AG09309 (cell line): ENCODE measurements at regions not wholly inside any gene's neighbourhood (a gene's known extent, or its start where the extent isn't known, plus 50 kb on each side); places are given as distances from the start of the nearest gene placed in this dataset.

Experiments
- DNase-seq: peaks from one replicate; pipeline ENCODE4 v3.0.0-alpha.2; 2010; ENCODE audit warnings: low read depth
- H3K4me3 ChIP-seq: 2 replicates; pipeline ENCODE4 v1.5.1; 2011; ENCODE audit warnings: mild to moderate bottlenecking, low read depth, low read length, moderate library complexity; ENCODE audit not compliant: control insufficient read depth
- TF ChIP-seq, protein P1 (sequence below): IDR thresholded peaks from 2 replicates; pipeline ENCODE4 v1.5.1; 2011; ENCODE audit warnings: mild to moderate bottlenecking, low read depth, low read length, inconsistent platforms; ENCODE audit not compliant: insufficient read depth, control insufficient read depth; ENCODE audit errors: missing control alignments

DNA sequence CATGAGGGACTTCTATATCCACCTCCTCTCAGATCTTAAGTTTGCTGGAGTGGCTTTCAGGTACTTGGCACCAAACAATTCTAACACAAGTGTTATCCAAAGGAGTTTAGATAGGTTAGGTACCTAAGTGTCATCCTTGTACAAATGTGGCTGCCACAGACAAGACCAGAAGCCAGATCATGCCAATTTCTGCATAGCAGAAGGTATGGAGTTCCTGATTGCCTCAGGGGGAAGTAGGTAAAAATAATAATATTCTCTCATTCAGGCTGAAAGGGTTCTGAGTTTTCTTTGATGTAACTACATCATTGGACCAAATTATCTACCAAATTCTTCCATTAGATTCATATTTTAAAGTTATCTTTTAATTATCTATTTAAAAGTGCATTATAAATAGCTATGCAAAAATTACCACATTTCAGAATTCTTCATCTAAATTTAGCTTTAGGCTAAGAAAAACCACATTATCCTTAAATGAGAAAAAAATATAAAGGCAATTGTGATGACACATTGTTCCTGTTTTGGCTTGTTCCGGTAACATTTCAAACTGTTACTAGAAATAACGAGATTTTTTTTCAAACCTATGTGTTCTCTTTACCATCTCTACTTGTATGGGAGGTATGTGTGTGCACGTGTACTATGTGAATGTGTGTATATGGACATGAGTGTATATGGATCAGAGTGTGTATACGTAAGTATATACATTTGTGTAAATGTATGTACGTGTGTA, 66.2 kb upstream of the POU2AF2 start:
- no peak for DNase-seq
- H3K4me3 ChIP-seq = no peak overlapping the region
- TF ChIP-seq, protein P1, sequence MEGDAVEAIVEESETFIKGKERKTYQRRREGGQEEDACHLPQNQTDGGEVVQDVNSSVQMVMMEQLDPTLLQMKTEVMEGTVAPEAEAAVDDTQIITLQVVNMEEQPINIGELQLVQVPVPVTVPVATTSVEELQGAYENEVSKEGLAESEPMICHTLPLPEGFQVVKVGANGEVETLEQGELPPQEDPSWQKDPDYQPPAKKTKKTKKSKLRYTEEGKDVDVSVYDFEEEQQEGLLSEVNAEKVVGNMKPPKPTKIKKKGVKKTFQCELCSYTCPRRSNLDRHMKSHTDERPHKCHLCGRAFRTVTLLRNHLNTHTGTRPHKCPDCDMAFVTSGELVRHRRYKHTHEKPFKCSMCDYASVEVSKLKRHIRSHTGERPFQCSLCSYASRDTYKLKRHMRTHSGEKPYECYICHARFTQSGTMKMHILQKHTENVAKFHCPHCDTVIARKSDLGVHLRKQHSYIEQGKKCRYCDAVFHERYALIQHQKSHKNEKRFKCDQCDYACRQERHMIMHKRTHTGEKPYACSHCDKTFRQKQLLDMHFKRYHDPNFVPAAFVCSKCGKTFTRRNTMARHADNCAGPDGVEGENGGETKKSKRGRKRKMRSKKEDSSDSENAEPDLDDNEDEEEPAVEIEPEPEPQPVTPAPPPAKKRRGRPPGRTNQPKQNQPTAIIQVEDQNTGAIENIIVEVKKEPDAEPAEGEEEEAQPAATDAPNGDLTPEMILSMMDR = no peak

DNA sequence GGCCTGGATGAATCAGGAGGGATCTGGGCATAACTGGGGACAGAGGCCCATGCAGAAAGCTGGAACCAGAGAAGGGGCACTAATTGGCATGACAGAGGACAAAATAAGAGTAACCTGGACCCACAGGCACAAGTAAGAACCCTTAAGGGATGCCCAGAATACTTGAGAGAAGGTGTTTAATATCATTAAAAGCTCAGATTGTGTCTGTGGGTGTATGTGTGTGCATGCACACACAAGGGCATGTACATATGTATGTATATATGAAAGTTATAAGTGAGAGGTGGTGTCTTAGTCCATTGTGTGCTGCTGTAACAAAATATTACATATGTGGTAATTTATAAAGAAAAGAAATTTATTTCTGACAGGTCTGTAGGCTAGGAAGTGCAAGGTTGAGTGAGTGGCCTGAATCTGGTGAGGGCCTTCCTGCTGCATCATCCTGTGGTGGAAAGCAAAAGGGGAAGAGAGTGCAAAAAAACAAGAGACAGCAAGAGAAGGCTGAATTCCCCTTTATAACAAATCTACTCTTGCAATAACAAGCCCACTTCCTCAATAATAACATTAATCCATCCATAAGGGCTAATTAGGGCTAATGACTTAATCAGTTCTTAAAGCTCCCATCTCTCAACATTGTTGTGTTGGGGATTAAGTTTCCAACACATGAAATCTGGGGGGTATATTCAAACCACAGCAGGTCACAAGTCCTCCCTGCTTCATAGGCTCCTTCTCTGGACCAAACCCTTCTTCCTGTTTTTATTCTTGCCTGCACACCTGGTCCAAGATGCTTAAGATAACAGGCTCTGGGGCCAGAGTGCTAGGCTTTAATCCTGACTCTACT, 68.3 kb upstream of the POU2AF2 start:
- TF ChIP-seq, protein P1 = no peak
- DNase-seq = no peak
- H3K4me3 ChIP-seq = no peak overlapping the region

DNA sequence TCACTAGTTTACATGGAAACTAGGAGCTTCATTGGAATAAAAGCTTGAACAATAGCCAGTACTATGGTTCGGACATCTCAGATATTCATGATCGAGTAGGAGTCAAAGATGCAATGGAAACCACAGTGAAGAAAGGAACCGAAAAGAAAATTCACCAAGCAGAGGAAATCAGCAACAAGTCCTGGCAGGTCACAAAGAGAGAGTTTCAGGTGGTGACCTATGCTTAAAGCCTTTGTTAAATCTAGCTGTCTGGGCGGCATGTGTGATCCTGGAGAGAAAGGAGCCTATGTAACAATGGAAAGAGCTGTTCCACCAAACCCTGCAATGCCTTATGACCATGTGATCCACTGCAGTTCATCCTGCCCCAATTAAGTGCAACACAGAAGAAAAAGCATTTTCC, 68.9 kb upstream of the POU2AF2 start:
- H3K4me3 ChIP-seq = no peak overlapping the region
- no peak for DNase-seq
- TF ChIP-seq, protein P1 = no peak

DNA sequence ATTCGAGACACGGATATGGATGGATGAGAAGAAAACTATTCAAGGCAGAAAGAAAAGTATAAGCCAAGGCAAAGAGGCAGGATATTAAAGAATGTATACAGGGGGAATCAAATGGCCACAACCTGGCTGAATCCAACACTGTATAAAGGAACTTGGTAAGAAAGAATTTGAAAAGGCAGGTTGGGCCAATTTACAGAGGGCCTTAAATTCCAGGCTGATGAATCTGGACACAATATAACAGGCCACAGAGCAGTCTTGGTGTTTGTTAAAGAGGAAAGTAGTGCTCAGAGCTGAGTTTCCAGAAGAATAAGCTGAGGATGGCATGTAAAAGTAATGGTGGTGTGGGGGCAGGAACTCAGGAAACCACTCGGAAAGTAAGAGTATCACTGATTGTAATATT, 72.3 kb upstream of the POU2AF2 start:
- H3K4me3 ChIP-seq = no peak overlapping the region
- no peak for DNase-seq
- TF ChIP-seq, protein P1 = no peak

DNA sequence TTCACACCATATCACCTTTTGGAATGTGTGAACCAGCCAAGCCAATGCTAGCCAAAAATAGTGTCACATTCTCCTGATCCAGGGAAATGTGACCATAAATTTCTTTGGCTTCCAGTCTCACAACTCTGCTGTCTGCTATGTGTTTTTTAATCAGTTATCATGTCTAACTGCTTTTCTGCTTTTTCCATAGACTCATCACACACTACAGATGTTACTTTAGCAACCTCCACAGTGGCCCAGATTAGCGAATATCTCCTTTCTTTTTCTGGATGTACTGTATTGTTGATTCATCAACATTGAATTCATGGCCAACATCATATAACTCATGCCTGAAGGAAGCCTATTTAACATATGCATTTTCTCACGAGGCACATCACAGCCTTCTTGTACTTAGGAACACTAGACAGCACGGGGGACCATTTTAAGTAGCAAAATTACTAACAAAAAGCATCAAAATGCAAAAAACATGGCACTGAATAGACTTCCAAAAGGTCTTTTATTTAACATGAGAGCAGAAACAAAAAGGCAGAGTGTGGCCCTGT, 73.1 kb upstream of the POU2AF2 start:
- H3K4me3 ChIP-seq = no peak overlapping the region
- no peak for DNase-seq
- TF ChIP-seq, protein P1 = no peak

DNA sequence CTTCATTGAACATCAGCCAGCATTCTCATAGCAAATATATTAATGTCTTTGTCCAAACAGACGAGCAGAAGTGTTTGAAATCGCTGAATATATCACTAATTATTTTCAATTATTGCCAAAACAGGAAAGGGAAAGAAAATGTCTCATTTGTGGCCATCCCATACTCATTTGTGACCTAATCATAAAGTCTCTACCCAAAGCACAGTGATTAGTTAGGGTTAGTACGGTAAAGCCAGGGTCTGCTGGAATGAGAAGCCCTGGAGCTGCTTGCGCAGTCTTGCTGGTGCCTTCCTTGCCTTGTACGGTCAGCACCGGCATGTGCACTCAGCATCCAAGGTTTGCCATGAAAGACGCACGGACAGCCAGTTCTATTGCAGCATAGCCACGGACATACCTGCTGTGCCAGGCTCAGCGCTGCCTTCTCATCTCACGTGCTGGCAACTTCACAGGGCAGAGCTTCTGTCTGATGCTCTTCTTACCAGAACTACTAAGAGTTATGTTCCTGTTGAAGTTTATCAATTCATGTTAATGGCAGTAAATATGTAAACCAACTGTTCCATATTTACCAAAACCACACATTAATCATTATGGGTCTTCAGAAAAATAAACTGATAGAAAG, 74.7 kb upstream of the POU2AF2 start:
- DNase-seq = no peak
- TF ChIP-seq, protein P1 = no peak
- no peak overlapping the region for H3K4me3 ChIP-seq
